GM21619 (cell line): ENCODE measurements at regions not wholly inside any gene's neighbourhood (a gene's known extent, or its start where the extent isn't known, plus 50 kb on each side); places are given as distances from the start of the nearest gene placed in this dataset.
"Not testable (repeated sequence)": the region's sequence is repeated elsewhere in the genome, so short reads cannot be mapped to it uniquely, and the experiment has no call there.

Source experiments
- ATAC-seq: cut with Tn5 transposase; IDR thresholded peaks from one replicate; pipeline ENCODE4 v1.9.1; 2021; ENCODE audit not compliant: unreplicated experiment

DNA sequence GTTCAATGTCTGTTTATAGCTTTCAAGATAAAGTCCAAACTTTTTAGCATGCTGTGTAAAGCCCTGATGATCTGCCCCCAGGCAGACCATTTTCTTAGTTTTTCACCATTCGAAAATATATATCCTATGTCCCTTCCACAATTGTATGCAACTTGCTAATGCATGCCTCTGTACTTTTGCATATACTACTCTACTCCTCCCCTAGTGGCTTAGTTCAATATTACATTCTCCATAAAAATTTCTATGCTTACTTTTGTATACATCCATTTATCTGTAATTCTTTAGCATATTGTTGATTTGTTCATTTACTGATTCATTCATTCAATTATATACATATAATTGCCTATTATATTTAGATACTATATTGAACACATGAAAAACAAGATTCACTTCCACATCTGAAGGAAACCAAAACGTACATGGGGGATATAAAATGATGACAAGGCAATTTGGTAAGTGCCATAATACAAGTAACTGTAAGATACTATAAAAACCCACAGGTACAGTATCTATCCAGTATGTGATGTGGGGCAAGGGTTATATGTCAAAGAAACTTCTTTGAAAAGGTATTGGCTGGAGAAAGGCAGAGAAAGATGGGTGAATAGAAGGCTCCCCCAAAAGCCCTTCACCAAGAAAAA lies 902.5 kb downstream of the FAM133A start:
- ATAC-seq = no peak

DNA sequence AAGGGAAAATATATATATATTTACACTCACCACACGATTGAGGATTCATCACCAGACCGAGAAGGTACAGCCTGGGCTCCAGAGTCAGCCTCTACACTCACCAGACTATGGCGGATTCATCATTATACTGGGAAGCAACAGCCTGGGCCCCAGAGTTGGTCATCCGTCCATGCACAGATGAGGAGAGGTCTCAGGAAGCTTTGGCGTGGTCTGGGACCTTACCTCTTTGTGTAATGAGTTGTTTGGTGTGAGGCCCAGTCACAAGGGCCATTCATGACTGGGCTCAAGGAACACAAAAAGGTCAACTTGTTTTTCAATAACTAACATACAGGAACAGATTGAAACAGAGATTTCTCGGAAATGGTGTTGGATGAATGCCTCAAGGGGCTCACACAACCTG lies 926.1 kb downstream of the FAM133A start:
- no peak for ATAC-seq

DNA sequence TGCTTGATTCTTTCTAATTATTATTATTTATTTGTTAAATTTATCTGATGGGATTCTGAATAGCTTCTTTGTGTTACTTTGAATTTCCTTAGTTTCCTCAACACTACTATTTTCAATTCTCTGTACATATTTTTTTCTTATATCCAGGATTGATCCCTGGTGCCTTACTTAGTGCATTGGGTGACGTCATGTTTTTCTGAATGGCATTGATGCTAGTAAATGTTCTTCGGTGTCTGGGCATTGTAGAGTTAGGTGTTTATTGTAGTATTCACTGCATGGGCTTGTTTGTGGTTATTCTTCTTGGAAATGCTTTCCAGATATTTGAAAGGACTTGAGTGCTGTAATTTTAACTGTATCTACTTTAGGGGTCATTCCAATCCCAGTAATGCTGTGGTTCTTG lies 938.1 kb downstream of the FAM133A start:
- no peak for ATAC-seq

DNA sequence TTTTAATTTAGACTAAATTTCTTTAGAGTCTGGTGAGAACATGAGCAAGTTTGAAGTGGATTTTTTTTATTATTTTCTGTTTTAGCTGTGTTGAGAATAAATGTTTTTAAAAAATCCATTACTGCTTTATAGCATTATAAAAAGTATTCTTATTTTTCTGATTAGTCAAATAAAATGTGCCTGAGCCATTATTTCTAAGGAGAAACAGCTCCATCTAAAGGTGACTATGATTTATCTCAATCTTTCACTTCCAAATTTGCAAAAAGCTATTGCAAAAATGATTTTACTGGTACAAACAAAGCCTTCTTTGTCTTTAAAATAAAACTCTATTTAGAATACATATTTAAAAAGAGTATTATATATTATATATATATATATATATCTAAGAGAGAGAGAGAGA lies 959.2 kb downstream of the FAM133A start:
- no peak for ATAC-seq

DNA sequence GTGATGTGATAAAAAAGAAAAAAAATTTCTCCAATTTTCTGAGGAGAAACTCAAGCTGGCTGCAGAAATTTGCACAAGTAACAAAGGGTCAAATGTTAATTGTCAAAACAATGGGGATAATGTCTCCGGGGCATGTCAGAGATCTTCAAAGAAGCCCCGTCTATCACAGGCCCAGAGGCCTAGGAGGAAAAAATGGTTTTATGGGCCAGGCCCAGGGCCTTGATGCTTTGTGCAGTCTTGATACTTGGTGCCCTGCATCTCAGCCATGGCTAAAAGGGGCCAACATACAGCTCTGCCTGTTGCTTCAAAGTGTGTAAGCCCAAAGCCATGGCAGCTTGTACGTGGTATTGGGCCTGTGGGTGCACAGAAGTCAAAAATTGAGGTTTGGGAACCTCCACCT lies 961.0 kb downstream of the FAM133A start:
- ATAC-seq = no peak

DNA sequence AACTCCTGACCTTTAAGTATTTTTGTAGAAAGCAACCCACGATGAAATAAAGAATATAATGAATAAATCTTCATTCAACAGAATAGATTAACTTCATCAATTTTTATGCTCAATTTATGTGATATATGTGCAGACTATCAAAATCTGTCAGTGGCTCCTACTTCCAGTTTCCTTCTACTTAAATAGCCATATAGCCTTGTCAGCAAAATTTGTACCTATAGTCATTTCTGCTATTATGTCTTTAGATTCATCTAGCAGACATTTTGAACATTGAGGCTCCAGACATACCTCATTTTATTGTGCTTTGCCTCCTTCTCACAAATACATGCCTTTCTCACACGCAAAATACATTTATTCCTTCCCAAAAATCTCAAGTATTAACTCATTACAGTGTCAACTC lies 971.7 kb downstream of the FAM133A start:
- ATAC-seq = no peak

DNA sequence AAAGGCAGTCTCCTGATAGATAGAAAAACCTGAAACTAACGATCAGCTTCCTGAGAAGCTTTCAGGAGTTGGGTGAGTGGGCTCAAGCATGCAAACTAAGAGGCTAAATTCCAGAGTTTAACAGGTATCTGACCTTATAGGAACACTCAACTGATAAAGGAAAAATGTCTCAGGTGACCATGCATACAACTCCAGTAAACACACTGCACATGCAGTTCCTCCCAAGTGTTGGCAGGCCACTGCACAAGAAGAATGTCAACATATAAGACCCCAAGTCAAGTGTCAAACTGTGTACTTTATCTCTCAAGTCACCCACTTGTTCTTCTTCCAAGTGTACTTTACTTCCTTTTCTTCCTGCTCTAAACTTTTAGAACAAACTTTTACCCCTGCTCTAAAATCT lies 981.2 kb downstream of the FAM133A start:
- ATAC-seq = no peak

DNA sequence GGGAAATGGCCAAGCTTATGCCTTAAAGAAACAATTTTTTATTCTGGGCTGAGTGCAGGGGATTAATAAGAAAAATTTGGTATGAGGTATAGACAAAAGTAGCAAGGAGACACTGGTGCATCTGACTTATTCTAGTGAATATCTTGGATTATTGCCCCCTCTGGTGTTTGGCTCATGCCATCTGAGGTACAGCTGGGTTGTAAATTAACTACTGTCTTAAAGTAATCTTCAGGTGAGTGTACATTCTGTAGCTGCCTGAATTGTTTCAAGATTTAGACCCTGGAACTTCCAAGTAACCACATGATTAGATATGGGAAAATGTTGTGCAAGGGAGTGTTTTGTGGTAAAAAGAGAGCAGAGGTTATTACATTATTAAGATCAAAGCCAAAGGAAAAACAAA lies 988.7 kb downstream of the FAM133A start:
- ATAC-seq = no peak

DNA sequence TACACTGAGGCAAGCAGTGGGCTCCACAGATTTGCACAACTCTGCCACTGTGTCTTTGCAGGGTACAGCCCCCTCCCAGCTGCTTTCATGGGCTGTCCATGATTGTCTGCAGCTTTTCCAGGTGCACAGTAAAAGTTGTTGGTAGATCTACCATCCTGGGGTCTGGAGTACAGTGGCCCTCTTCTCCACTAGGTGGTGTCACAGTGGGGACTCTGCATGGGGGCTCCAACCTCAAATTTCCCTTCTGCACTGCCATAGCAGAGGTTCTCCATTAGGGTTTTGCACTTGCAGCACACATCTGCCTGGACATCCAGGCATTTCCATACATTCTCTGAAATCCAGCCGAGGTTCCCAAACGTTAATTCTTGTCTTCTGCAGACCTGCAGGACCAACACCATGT lies 1002.3 kb downstream of the FAM133A start:
- ATAC-seq = no peak

DNA sequence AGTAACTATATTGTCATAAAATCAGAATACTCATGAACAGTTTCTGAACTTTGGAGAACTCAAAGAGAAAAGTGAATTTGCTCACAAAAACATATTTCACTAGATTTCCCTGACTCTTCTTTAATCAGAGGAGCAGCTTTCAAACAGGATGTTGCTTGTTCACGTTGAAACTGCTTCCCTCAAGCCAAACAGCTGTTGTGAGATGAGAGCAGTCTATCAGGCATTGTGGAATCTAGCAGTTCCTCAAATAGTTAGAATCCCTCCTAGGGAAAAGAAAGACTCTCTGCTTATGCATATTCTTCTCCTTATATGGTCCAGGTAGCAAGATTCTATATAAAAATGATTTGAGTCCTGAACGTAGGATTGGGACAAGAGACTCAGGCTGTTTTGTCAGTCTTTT lies 1012.1 kb downstream of the FAM133A start:
- ATAC-seq = no peak

DNA sequence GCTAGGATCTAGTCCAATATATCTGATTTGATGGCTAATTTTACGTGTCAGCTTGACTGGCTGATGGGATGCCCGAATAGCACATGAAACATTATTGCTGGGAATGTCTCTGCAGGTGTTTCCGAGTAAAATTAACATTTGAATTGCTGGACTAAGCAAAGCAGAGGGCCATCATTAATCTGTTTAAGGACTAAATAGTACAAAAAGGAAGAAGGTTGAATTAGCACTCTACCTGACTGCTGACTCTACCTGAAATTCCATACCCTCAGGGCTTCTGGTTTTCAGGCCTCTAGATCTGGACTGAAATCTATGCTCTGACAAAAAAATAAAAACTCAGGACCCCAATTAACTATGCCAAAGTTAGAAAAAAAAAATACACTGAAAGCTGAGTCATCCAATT lies 1021.9 kb downstream of the FAM133A start:
- no peak for ATAC-seq

DNA sequence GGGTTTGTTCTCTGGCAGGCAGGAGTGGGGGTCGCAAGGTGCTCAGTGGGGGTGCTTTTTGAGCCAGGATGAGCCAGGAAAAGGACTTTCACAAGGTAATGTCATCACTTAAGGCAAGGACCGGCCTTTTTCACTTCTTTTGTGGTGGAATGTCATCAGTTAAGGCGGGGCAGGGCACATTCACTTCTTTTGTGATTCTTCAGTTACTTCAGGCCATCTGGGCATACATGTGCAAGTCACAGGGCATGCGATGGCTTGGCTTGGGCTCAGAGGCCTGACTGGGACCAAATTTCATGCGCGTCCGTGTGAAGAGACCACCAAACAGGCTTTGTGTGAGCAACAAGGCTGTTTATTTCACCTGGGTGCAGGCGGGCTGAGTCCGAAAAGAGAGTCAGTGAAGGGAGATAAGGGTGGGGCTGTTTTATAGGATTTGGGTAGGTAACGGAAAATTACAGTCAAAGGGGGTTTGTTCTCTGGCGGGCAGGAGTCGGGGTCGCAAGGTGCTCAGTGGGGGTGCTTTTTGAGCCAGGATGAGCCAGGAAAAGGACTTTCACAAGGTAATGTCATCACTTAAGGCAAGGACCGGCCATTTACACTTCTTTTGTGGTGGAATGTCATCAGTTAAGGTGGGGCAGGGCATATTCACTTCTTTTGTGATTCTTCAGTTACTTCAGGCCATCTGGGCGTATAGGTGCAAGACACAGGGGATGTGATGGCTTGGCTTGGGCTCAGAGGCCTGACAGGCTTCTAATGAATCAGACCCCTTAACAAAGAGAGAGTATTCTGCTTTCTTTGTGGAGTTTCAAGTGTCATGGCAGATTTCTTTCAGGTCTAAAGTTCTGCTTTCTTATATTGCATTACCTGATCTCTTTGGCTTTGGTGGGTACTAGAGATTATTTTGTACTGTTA lies 1030.6 kb downstream of the FAM133A start:
- ATAC-seq = not testable (repeated sequence)

DNA sequence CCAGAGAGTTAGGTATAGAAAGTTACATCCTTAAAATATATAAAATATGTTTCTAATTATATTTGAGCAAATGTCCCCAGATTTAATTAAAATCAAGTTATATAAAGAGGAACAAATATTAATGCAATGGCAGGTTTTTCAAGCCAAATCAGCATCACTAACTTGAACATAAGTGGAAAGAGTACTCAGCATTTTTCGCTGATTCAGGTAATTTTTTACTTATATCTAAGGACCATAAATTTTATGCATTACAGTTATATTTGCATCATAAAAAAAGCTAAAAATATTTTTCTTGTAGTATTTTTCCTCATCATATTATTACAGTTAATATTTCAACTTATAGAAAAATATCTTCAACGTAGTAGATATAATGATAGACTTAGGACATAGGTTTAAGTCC lies 1047.4 kb downstream of the FAM133A start:
- ATAC-seq = no peak

DNA sequence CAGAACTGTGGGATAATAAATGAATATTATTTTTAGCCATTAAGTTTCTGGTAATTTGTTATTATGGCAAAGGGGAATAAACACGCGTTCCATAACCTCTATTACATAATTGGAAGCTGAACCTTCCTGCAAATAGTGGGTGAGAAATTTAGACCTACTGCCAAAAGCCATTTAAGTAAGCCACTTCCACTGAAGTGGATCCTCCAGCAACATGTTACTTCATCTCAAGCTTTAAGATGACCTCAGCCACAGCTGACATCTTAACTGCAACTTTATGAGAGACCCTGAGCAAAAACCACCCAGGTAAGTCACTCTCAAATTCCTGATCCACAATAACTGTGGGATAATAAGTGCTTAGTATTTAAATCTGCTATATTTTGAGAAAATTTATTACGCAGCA lies 1048.6 kb downstream of the FAM133A start:
- no peak for ATAC-seq

DNA sequence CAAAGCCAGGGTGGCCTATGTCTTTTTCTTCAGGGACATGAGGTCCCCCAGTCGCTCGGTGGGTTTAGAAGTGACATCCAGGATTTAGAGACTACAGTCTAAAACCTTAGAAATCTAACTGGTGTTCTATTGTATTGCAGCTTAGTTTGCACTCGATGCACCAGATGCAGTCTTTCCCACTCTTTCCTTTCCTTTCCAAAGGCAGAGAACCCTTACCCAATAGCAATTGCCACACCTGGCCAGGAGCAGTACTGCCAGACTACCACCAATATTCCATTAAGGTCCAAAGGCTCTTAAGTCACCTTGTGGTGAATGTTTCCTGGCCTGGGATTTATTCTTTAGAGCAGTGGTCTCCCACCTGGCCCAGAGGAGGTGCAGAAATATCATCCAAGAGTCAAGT lies 1068.8 kb downstream of the FAM133A start:
- no peak for ATAC-seq

DNA sequence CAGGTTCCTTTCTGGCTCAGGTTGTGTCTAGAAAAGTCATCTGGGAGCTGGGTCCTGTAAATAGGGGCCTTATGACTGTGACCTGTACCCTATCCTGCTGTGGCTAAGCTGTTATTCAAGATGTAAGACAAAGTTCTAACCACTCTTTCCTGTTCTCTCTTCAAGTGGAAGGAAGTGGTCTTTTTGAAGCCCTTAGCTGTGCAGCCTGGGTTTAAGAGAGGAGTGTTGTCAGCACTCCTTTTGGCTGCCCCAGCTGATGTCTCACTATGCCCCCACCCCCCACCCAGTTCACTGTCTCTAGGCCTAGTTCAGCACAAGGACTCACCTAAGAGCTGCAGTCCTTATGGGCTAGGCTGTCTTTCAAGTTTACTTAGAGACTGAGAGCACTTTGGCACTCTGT lies 1069.5 kb downstream of the FAM133A start:
- no peak for ATAC-seq

DNA sequence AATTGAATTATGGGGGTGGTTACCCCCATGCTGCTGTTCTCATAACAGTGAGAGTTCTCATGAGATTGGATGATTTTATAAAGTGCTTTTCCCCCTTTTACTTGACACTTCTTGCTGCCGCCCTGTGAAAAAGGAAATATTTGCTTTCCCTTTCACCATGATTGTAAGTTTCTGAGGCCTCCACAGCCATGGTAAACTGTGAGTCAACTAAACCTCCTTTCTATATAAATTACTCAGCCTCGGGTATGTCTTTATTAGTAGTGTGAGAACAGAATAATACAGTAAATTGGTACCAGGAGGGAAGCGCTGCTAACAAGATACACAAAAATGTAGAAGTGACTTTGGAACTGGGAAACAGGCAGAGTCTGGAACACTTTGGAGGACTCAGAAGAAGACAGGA lies 1070.8 kb downstream of the FAM133A start:
- no peak for ATAC-seq

DNA sequence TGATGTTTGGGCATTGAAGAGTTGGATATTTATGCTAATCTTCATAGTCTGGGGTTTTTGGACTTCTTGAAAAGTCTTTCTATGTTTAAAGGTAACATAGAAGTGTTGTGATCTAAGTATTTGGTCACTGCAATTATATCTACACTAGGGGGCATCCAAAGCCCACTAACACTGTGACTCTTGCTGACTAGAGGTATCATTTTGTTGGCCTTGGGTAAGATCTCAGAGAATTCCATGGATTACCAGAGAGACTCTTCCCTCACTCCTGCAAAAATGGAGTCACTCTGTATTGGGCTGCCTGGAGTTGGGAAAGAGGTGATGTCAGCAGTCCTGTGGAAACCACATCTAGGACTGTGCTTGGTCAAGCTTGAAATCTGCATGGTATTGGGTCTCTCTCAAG lies 1077.6 kb downstream of the FAM133A start:
- ATAC-seq = no peak

DNA sequence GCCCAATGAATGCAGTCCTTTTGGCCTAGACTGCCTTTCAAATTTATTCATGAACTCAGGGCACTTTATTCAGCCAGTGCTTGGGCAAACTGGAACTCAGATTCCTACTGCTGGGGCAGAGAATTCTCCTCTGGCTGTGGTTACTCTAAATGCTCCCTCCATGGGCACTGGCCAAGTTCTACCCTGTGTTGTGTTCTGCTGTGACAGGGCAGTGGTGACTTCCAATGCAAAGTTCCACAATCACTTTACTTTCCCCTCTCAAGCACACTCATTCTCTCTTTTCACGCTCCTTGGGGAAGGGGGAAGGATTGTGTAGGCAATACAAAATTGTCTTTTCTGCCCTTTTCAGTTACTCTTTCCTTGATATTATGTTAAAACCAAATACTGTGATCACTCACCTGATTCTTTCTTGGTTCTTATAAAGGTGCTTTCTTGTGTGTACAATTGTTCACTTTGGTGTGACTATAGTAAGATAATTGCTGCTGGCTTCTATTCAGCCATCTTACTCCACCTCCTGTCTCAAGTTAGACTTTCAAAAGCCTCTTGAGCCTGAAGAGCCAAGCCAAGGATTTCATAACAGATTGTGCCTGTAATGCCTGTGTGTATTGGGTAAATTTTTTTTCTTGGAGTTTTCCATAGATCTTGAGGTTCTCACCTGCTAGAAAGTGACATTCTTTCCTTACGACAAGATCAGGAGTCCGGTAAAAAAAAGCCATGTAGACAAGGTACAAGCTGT lies 1078.6 kb downstream of the FAM133A start:
- ATAC-seq = no peak

DNA sequence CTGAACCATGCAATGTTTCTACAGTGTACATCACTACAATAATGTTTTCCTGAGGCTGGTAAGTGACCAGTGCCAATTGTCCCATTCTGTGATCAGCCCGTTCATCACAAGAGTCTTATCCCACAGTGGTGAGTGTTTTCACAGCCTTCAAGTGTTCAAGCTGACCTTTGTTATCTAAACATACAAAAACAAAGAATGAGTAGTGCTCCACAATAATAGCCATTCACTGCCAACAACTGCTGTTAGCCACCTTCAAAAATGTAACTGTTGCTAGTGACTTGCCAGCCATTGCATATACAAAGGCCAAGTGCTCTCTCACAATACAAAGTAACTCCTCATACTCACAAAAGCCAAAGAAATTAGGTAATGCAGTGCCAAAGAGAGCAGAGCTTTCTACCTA lies 1084.1 kb downstream of the FAM133A start:
- ATAC-seq = no peak

DNA sequence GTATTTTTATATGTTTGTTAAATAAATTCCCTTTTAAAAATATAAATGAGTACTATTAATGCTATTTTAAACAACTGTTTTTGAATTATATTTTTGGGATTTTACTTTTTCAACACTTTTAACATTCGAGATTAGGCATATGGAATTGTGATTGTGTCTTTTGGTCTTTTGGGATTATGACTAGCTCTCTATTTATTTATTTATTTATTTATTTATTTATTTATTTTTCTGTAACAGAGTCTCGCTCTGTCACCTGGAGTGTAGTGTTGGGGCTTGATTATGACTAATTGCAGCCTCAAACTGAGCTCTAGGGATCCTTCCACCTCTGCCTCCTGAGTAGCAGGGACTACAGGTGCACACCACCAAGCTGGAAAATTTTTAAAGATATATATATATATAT lies 1101.6 kb downstream of the FAM133A start:
- ATAC-seq = no peak

DNA sequence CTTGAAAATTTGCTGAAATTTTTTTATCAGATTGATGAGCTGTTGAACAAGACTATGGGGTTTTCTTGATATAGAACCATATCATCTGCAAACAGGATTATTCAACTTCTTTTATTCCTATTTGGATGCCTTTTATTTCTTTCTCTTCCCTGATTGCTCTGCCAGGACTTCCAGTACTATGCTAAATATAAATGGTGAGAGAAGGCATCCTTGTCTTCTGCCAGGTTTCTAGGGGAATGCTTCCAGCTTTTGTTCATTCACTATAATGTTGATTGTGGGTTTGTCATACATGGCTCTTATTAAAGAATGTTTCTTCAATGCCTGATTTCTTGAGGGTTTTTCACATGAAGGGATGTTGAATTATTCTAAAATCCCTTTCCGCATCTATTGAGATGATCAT lies 1139.5 kb downstream of the FAM133A start:
- ATAC-seq = no peak
